ENCODE measurements at regions not wholly inside any gene's neighbourhood (a gene's known extent, or its start where the extent isn't known, plus 50 kb on each side); places are given as distances from the start of the nearest gene placed in this dataset.

DNA sequence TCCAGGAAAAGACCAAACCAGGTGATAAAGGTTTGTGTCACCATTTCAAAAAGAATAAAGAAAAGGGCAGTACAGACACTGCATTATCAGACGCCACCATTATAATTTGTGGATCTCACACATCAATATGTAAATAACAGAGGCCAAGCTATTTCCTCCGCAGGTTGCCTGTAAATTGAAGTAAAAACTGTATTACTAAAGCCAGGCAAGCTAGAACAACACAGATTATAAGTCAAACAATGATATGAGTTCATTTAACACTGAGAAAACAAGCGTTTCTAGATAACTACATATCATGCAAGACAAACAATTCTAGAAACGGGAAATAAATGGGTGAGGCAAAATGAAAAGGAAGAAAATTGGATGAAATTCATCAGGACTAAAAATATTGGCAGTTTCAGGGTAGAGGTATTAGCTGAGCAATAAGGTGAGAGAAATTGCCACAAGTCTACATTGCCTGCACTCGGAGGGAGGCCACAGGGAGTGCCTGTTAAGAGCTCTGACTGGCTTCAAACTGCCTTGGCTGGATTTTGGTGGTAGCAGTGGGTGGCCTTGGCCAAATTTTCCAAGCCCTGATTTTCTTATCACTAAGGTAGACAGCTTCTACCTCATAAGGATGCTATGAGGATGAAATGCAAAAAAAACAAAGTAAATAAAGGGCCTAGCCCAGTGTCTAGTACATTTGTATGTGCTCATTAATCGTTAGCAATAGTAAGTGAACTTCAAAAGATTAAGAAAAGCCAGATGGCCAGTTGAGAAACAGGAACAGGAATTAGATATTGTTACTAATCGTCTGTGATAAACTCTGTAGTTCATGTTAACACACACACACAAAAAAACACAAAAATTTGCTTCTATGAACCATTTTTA lies 240.0 kb upstream of the NFE2L3 start:
- DNase-seq (ENCODE audit: low read depth in 2 of 2) = no peak

DNA sequence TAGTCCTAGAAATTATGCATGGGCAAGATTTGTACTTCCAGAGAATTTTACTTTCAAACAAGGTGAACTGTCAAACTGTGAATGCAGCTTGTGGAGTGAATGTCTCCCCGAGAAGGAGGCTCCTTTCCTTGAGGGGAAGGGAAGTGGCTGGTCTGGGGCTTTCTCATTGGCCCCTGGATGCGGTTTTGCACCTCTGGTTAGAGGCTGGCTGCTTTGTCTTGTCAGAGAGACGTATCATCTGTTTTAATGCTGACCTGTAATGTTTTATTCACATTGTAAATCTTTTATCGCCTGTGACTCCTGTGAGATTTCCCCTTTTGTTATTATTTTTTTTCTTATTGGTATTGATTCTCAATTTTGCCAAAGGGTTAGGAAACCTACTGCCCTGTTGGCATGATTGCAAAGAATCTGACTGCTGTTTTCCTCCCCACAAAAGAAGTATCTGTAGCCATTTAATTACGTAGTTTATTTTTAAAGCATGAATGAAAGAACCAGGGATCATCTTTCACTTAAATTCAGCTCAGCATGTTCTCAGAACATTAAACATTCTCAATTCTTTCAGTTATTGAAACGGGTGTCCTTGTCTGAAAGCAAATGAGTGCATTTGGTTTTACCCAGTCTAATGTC lies 238.3 kb upstream of the NFE2L3 start:
- no peak for DNase-seq (ENCODE audit: low read depth in 2 of 2)

GRCh38 chr7:25918731-25919130 lies 233.3 kb upstream of the NFE2L3 start:
- no peak for DNase-seq (ENCODE audit: low read depth in 2 of 2)

DNA sequence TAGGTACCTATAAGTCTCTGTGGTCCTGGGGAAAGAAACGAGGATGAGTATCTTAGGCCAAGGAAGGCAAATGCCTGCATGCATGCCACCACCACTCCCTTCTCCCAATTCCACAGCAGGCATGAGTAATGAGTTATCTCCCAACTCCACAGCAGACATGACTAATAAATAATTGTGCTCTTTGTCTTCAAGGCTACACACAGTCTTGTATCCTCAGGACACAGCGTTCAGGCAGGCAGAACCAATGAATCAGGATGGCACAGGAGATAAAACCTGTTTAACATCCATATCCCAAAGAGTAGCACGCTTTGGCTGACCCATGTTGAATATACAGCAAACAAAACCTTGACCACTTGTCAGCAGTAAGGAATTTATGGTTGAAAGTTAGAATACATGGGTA lies 229.7 kb upstream of the NFE2L3 start:
- DNase-seq (ENCODE audit: low read depth in 2 of 2) = no peak

- DNase-seq (ENCODE audit: low read depth in 2 of 2) = no peak
These were observed 228.1 kb upstream of the NFE2L3 start for GRCh38 chr7:25923741-25924460.

DNA sequence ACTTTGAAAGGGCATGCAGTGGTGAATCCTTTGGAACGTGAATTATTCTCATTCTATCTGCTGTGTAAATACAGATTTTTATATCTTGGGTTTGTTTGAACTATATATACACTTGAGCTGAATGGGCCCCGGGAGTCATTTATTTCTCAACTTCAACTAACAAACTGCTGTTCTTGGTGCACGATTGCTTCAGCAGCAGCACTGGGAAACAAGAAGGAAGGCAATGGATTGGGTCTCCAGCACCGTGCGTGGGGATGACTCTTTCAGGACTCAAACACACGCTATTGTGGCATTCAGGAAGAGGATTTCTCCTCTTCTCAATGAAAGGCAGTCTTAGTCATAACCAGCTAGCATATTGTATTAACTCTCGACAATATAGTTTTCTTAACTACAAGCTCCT lies 226.0 kb upstream of the NFE2L3 start:
- DNase-seq (ENCODE audit: low read depth in 2 of 2) = no peak

DNA sequence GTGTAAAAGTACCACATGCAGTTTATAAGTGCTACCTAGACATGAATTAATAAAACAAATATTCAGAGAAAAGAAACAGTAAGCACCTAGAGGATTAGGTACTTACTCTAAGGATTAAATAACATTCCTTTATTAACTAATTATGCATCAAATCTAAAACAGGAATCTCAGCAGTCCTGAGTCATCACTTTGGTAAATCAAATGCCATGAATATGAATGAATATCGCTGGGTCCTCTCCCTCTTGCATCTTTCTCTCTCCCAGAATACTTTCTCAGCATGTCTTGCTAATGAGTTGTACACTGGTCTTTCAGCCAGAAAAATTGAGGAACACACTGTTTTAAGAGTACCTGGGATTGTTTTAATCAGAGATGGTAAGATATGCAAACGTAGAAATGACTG lies 225.5 kb upstream of the NFE2L3 start:
- DNase-seq (ENCODE audit: low read depth in 2 of 2) = no peak

GRCh38 chr7:25926891-25927625 lies 224.9 kb upstream of the NFE2L3 start:
- DNase-seq (ENCODE audit: low read depth in 2 of 2) = no peak

DNA sequence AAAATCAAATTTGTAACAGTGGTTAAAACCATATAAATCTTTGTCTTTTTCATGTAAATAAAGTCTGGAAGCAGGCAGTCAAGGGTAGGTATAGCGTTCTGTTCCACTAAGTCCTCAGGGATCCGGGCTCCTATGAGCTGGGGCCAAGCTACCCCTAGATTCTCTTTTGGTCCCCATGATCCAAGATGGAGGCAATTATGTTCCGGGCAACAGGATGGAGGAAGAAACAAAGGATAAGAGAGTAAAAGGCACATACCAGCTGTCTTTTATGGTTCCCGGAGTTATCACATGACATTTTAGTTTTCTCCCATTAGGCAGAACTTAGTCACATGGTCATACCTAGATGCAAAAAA lies 224.4 kb upstream of the NFE2L3 start:
- no peak for DNase-seq (ENCODE audit: low read depth in 2 of 2)

- DNase-seq (ENCODE audit: low read depth in 2 of 2) = no peak
These were observed 223.3 kb upstream of the NFE2L3 start for GRCh38 chr7:25928549-25929330.

DNA sequence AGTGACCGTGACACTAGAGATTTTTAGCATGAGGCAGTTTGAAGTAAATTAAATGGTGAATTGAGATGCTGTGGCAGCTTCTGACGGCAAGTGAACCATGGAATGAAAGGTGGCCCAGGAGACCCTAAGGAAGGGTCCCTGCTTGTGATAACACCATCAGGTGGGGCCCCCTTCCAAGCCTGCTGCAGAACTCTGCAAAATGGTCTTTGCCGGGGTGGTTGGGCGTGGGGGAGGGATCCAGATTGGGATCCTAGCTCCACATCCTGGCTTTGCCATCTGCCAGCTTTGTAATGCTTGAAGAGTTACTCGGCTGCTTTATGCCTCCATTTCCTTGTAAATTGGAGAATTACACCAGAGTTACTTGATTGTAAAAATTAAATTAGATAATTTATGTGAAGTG lies 222.6 kb upstream of the NFE2L3 start:
- no peak for DNase-seq (ENCODE audit: low read depth in 2 of 2)

- no peak for DNase-seq (ENCODE audit: low read depth in 2 of 2)
These were observed 221.4 kb upstream of the NFE2L3 start for GRCh38 chr7:25930492-25931048.

GRCh38 chr7:25931156-25931555 lies 220.8 kb upstream of the NFE2L3 start:
- DNase-seq (ENCODE audit: low read depth in 2 of 2) = no peak

- DNase-seq (ENCODE audit: low read depth in 2 of 2) = no peak
These were observed 218.1 kb upstream of the NFE2L3 start for GRCh38 chr7:25933921-25934320.

DNA sequence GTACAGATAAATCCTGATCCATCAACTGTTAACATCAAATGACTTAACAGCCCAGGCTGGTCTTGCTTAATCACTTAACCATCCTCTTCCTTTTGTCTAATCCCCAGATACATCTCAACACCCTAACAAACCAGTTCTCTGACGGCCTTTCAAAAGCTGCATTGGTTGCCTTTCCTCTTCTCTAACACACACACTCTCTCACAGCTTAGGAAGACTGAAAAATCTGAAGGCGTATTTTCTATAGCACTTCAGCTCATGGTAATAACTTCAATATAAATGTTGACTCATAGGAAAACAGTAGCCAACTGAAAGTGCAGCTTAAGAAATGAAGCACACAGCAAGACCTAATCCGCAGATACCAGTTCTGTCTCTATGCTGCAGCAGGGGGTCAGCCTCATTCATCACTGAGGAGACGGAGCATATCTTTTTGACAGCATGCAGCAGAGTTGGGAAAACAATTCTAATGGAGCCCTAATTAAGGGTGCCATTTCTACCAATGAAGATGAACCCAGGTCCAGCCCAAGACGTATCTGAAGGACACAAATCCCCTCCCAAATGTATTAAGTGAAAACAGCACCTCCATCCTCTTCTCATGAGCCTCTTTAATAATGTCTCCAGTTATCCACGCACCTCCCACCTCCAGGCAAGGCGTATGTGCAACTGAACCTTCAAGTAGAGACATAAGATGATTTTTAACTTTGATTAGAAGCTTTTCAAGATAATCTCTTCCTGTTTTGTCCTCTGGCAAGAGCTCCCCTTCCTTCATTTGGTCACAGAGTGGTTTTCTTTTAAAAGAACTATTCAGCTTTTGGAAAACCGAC lies 211.7 kb upstream of the NFE2L3 start:
- no peak for DNase-seq (ENCODE audit: low read depth in 2 of 2)

DNA sequence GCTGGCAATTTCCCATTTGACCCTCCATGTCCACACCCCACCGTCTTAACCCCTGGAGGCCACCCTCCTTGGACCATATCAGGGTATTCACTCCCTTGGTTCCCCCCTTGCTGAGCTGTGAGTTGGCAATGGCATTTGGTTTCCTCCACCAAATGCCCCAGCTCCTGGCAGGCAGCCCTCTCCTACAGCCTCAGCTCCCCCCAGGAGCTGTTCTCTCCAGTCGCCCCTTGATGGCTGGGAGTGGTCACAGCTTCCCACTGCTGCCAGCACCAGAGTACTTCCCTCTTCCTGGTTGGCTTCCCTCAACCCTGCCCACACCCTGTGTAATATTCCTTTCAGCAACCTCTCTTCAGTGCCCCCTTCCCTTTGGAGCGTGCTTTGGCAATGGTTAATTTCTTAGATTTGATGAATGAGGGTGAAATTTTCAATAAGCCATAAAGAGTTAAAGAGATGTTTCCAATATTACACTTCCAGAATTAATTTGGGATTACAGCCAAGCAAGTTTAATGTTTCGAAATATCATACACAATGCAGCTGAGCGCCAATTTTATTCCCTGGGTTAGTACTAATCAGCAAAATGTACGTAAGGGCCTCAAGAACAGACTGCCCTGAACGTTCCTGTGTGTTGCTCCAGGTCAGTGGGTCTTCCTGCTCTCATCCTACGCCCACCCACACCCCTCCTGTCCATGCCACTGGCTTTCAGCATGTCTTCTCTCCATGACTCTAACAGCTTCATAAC lies 207.1 kb upstream of the NFE2L3 start:
- DNase-seq (ENCODE audit: low read depth in 2 of 2) = no peak

GRCh38 chr7:25945608-25946007 lies 206.4 kb upstream of the NFE2L3 start:
- no peak for DNase-seq (ENCODE audit: low read depth in 2 of 2)

DNA sequence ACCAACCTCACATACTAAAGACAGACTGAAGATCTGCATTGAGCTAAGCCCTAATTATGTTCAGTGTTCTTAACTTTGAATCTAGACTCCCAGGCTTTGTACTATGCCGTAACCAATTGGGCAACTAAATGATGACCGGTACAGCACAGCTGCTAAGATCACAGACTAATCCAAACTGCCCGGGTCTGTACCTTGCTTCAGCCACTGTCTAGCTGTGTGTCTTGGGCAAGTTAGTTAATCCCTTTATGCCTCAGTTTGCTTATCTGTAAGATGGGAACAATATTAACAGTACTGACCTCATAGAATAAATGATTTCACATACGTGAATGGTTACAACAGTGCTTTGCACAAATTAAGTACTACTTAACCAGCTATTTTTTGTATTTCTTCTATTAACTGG lies 205.8 kb upstream of the NFE2L3 start:
- no peak for DNase-seq (ENCODE audit: low read depth in 2 of 2)

Measured in stimulated activated CD4-positive, alpha-beta T cell treated with anti-CD3 and anti-CD28 coated beads, Interleukin-15, amount 100 ng/mL, for 48 hours (primary cell).